Eye (tissue), 1 donor: ENCODE measurements at regions not wholly inside any gene's neighbourhood (a gene's known extent, or its start where the extent isn't known, plus 50 kb on each side); places are given as distances from the start of the nearest gene placed in this dataset.
"Not testable (repeated sequence)": the region's sequence is repeated elsewhere in the genome, so short reads cannot be mapped to it uniquely, and the experiment has no call there.

ENCODE experiments used
- DNase-seq: peaks from one replicate; pipeline ENCODE4 v3.0.0-alpha.2; 2015

DNA sequence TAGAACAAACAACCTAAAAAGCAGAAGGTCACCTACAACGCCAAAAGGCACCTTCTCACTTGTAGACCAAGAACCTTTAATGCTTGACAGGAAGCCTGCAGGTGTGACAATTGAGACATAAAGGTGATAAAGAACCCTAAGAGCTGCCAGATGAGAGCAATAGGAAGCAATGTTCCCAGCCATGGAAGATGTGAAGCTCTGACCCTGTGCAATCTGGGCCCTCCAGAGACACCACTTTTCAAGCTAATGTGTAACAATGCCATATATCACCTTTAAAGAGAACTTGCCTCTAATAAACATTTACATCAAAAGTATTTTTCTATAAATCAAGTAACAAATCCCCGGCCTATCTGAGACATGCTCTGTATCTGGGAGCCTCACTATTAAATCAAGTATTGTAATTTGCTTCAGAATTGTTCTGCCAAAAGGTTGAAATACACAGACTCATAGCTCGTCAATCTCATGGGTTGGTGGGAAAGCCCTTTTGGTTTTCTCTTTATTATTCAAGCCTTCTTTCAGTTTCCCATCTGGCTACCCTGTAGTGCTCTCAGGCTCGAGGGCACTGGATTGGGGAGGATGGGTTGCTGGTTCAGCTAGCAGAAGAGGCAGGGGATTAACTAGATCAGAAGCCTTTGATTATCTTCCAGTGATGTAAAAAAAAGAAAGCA, 368.9 kb downstream of the BUD13 start:
- DNase-seq = no peak

DNA sequence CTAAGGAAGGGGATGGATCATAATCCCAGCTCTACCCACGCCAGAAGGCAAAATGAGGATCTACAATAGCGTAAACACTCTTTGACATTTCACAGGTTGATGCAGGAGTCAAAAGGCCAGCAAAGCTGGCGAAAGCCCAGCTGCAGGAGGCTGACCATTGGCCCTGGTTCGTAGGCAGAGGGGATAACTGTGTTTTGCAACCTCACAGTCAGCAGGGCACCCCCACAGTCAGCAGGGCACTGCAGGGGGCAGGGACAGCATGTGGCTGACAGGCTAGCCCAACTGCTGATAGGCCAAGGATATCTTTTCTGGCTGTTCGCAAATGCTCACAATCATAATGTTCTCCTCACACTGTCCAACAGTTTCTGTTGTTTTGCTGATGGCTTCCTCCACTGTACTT, 372.7 kb downstream of the BUD13 start:
- no peak for DNase-seq

- DNase-seq = no peak
Measured at GRCh38 chr11:116397602-116398084, 375.1 kb downstream of the BUD13 start.

- no peak for DNase-seq
Measured at GRCh38 chr11:116396331-116396730, 376.5 kb downstream of the BUD13 start.

DNA sequence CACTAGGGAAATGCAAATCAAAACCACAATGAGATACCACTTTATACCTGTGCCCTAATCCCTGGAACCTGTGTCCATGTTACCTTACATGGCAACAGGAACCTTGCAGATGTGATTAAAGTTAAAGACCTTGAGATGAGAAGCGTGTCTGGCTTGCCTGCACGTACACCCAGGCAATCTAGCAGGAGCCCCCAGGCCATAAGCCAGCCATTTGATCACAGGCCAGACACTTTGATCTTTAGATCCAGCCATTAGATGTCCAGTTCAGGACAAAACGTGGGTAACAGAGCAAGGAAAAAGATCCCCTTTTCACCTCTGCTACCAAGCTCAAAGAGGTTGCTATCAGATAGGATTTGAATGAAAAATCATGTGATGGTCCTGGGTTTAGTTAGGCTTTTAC, 378.8 kb downstream of the BUD13 start:
- no peak for DNase-seq

DNA sequence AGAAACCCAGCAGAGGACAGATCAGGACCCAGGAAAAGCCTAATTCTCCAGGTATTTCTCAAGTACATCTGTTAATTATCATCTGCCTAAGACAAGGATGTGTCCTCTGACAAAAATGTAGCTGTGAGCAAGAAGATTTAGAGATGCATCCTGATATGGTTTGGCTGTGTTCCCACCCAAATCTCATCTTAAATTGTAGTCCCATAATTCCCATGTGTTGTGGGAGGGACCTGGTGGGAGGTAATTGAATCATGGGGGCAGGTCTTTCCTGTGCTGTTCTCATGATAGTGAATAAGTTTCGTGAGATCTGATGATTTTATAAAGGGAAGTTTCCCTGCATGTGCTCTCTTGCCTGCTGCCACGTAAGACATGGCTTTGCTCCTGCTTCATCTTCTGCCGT, 381.8 kb downstream of the BUD13 start:
- no peak for DNase-seq

DNA sequence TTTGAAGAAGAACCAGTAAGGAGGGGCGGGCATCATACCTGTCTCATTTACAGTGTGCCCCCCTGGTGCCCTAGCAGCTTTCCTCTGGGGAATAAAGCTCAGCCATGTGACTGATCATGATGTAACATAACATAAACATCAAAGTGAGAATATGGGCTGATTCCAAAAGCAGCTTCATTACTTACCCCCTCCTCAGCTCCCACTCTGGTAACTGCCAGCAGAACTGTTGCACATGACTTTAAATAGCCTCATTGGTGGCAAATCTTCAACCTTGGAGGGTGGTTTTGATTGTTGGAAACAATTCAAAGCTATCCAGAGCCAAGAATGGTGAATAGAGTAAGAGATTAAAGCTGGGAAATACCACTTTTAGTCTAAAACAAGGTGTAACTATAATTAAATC, 384.6 kb downstream of the BUD13 start:
- no peak for DNase-seq

DNA sequence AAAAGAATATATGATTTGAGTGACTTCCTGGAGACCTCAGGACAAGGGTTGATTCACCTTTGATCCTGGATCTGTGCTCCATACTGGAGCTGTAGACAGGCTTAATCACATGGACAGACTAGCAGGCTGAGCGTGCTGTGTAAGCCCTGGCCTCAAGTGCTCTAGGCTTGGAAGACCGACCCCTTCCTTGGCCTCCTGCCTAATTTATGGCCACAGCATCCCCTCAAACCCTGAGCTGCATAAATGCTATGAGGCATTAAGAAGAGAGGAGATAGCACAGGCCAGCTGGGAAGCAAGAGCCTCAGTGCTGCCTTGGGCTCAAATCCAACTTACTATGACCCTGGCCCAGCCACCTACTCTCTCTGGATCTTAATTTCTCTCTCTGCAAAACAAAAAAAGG, 385.1 kb downstream of the BUD13 start:
- DNase-seq = no peak

GRCh38 chr11:116386118-116386699, 386.6 kb downstream of the BUD13 start:
- no peak for DNase-seq

GRCh38 chr11:116384876-116385275, 387.9 kb downstream of the BUD13 start:
- DNase-seq = no peak

DNA sequence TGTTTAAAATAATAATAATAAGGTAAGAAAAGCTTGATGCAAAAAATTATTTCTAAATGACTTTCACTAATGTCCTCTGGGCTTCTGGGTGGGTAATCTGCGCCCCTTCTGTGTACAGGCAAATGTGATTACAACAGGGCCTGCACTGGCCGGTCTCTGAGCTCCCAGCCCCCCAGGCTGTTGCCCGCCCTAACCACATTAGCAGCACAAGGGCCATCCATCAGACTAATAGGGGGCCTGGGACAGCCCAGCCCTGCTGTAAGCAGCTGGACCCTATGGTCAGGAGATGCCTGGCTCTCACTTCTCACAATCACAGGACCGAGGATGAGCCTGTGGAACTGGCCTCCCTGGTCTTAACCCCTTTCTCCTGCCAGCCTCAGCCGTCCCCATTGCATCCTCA, 388.4 kb downstream of the BUD13 start:
- no peak for DNase-seq

- peak; percentile 87 for DNase-seq
Measured at GRCh38 chr11:116379185-116379828, 393.5 kb downstream of the BUD13 start.

DNA sequence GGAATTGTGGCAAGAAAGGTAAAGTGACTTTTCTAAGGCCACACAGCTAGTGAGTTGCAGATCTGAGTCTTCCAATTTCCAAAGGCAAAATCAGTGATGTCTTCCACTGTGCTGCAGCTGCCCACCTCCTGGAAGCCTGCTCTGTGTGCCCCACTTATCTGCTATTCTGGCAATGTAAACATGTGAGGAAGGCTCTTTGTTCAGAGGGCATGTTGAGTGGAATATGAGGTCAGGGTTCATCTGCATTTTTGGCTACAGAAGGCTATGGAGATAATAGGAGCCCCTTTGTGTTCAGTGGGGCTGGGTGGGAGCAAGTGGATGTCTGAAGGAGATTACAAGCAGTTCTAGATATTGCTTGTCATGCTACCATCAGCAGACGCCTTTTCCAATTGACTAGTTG, 396.2 kb downstream of the BUD13 start:
- DNase-seq = no peak

GRCh38 chr11:116376054-116376453, 396.7 kb downstream of the BUD13 start:
- DNase-seq = no peak

DNA sequence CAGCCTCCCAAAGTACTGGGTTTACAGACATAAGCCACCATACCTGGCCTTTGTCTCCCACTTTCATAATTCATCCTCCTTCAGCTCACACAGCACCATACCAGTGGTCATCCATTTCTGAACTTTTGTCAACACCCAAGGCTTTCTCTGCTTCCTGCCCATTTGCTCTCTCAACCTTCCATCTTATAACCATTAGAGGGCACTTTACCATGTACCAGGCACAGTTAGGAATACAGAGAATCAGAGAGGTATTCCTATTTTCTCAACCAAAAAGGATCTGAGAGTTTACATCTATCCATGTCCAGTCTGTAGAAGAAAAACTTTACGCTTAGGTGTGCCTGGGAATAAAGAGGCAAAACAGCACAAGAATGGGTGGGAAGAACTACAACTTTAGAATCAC, 397.6 kb downstream of the BUD13 start:
- no peak for DNase-seq

DNA sequence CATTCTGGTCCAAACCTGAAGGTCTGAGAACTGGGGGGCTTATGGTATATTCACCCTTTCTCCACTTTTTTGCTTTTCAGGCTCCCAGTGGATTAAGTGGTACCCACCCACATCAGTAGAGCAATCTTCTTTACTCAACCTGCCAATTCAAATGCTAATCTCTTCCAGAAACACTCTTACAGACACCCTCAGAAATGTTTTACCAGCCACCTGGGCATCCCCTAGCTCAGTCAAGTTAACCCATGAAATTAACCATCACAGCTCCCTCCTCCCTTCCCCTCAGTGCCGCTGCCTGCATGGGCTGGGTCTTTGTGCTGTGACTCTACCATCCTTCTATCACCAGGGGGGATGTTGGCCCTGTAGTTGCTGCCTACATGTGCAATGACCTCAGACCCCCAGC, 398.7 kb downstream of the BUD13 start:
- no peak for DNase-seq

- peak; percentile 93 for DNase-seq
Measured at GRCh38 chr11:116373104-116373944, 399.5 kb downstream of the BUD13 start.

DNA sequence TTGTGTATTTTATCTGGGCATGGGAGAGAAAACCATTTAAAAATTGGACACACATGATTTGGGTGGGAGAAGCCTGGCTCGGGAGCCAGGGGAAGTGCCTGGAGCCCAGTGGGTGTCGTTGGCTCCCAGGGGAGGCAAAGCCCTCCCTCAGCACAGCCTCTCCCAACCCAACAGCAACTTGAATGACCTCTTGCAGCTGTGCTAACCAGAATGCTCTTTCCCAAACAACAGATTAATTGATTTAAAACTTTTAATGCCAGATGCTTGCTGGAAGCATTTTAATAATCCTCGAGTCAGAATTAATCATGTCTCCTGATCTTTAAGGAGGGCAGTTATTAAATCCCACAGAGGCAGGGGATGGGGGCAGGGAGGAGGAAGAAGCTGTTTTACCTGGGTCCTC, 401.6 kb downstream of the BUD13 start:
- no peak for DNase-seq

DNA sequence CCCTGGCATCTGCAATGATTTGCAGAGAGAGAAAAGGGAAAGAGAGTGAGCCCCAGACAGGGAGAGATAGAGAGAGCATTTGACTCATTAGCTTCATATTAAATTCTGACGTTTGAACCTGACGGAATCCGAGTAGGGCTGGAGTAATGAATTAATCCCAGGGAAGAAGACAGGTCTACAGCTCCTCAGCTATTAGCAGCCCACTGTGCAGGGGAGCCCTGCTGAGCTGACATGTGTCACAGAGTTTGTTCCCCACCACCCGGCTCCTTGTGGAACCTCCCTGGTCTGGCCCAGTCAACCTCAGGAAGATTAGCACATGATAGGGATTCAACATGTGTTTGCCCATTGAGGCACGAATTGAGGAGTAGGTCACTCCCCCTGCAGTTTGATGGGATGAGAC, 404.0 kb downstream of the BUD13 start:
- no peak for DNase-seq

GRCh38 chr11:116366980-116367645, 405.7 kb downstream of the BUD13 start:
- DNase-seq = no peak

- DNase-seq = no peak
Measured at GRCh38 chr11:116366451-116366850, 406.3 kb downstream of the BUD13 start.

GRCh38 chr11:116364925-116365324, 407.9 kb downstream of the BUD13 start:
- not testable (repeated sequence) for DNase-seq

DNA sequence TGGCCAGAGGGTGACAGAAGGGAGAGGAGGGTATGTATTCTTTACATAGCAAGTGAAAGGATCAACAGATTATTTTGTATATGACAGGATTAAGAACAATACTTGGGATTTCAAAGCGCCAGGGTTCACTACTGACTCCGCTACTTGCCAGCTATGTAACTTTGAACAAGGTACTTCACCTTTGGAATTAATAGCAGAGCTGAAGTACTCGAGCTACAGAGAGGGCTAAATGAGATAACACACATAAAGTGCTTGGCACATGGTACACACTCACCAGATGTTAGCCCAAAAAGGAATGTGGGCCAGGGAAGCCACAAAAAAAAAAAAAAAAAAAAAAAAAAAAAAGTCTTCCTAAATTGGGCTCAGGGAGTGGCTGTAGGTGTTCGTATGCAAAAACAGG, 408.4 kb downstream of the BUD13 start:
- no peak for DNase-seq
